GM21576 (cell line): ENCODE measurements at regions not wholly inside any gene's neighbourhood (a gene's known extent, or its start where the extent isn't known, plus 50 kb on each side); places are given as distances from the start of the nearest gene placed in this dataset.

Experiments
- ATAC-seq: cut with Tn5 transposase; IDR thresholded peaks from one replicate; pipeline ENCODE4 v1.9.1; 2021; ENCODE audit warnings: mild to moderate bottlenecking, moderate library complexity; ENCODE audit not compliant: unreplicated experiment

DNA sequence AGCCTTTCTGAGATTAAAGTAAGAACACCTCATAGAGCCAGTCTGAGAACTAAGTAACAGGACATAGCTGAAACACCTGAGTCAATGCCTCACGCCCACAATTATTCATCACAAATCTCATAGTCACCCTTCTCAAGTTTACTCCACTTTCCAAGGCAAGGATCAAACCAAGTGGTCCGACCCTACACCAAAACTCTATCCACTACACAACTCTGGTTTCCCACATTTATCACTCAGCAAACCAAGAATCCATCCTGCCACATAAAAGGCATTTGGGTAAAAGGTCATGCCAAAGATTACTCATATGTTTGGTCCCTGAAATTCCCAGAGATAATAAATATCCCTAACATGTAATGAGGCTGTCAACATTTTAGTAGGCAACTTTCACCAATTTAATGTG lies 144.1 kb downstream of the RPAP3 start:
- no peak for ATAC-seq

GRCh38 chr12:47560415-47560814 lies 145.4 kb downstream of the RPAP3 start:
- ATAC-seq, result no peak

GRCh38 chr12:47558625-47559345 lies 147.0 kb downstream of the RPAP3 start:
- ATAC-seq, result no peak

GRCh38 chr12:47557386-47557785 lies 148.4 kb downstream of the RPAP3 start:
- ATAC-seq, result no peak

DNA sequence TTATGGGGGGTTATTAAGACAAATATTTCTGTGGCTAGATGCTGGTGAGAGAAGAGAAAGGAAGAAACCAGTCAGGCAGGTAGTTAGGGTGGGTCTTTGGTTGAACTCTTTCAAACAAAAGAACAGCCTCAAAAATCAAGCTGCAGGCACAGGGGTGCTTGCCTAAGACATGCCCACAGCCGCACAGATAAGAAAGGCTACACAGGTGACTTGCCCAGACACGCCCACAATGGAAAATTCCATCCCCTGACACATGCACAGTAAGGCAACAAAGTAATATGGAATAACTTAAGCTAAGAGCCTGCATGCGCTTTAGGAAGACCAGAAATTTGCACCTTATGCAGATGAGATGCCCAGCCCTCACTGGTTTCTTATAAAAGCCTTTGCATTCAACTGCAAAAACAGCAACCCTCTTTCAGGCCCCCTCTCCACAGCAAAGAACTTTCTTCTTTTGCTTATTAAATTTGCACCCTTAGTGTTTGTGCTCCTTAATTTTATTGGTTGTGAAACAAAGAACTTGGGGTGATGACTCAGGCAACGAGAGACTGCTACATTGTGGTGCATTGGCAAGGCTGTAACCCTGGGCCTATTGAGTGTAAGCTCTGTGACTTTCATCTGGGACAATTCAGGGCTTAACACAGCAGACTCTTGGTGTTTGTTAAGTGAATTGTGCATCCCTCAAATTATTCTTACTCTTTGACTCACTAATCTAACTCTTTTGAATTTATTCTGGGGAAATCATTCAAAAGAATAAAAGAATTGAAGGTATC lies 149.4 kb downstream of the RPAP3 start:
- no peak for ATAC-seq

GRCh38 chr12:47554046-47554653 lies 151.7 kb downstream of the RPAP3 start:
- no peak for ATAC-seq

DNA sequence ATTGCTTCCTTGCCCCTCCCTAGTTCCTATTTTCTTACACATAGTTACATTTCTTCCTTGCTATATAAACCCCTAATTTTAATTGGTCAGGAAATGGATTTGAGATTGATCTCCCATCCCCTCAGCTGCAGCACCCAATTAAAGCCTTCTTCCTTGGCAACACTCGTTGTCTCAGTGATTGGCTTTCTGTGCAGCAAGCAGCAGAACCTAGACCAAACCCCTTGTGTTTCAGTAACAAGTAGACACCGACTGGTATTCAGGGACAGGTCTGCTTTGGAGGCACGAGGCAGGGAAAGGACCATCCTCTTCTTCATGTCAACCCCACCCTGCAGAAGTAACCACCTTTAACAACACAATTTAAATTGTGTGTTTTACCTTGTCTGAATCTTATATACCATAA lies 152.6 kb downstream of the RPAP3 start:
- no peak for ATAC-seq

- ATAC-seq, result no peak
Observed at GRCh38 chr12:47551426-47551851, 154.4 kb downstream of the RPAP3 start.

DNA sequence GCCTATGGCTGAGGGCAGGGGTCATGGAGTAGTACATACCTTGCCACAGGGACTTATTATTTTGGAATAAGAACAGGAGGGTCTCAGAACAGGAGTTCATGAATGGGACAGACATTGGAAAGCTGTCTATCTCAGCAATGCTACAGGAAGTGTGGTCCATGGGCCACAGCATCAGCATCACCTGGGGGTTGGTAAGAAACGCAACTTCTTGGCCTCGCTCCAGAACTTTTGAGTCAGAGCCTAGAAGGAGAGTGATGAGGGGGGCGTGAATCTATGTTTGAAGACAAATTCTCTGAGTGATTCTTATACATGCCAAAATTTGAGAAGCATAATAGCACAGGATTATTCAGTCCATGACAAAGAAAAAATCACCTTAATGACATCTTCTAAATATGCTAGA lies 156.6 kb downstream of the RPAP3 start:
- no peak for ATAC-seq

GRCh38 chr12:47548401-47548800 lies 157.4 kb downstream of the RPAP3 start:
- no peak for ATAC-seq

DNA sequence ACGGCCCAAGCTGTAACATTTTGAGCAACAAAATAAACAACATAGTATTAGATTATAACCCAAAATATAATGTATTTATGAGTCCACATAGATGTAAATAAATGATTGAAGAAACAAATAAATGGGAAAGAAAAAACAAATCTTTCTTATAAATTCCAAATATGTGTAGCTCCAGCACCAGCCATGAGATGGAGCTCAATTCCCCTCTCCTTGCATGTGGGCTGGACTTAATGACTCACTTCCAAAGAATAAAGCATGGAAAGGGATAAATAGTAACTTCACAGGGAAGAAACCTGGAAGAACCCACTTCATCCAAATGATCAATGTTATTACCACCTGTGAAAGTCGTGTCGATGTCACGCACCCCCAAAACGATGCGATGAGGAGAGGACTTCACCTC lies 158.8 kb downstream of the RPAP3 start:
- ATAC-seq, result no peak

DNA sequence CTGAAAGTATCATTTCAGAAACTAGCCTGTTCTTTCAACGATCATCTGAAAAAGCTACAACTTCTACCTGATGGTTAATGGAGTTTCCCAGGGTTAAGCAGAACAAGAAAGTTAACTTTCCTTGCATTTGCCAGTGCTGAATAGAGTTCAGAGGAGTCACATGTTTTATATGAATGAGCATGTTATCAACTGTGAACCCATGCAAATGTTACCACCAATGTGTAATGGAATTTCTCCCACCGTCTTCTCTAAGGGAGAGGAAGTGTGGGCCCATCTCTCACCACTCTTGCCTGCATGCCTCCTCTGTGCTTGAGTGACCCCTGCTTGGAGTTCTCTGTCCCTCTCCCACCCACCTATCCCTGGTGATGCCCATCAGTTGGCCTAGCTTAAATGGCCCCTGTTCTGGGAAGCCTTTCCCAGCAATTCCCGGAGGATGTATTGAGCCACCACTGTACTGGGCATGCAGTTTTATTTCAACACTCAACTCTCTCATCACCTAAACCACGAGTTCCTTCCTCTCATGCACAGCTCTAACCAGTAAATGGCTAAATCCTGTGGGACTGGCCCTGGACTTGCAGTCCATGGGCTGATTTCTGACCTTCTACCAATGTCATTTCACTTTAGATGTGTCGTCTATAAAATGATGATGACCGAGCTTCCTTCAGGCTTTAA lies 159.8 kb downstream of the RPAP3 start:
- no peak for ATAC-seq

DNA sequence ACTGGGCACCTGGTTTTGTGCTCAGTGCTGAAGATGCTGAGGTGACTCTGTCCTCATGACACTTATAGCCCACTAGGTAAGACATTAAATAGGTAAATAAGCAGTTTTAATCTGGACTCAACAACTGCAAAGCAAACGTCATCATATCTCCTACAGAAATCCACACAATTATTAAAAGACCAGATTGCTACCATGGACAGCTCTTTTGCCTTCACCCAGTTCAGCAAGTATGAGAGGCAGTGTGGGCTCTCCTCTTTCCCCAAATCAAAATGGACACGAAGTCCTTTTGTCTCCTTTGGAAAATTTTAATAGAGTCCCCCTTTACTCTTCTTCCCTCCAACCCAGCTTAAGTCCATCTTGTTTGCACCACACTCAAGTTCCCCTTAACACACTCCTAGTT lies 171.1 kb downstream of the RPAP3 start:
- ATAC-seq, result no peak

DNA sequence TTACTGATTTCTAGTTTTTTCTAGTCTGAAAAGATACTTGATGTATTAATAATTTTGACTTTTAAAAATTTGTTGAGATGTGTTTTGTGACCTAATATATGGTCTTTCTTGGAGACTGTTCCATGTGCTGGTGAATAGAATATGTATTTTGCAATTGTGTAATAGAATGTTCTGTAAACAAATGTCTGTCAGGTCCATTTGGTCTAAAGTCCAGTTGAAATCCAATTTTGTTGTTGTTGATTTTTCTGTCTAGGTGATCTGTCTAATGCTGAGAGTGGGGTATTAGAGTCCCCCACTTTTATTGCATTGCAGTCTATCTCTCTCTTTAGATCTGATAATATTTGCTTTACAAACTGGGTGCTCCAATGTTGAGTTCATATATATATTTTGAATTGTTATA lies 175.8 kb downstream of the RPAP3 start:
- ATAC-seq, result no peak

- ATAC-seq, result no peak
Observed at GRCh38 chr12:47527816-47528215, 178.0 kb downstream of the RPAP3 start.

GRCh38 chr12:47520029-47520428 lies 185.8 kb downstream of the RPAP3 start:
- no peak for ATAC-seq

GRCh38 chr12:47517122-47517521 lies 188.7 kb downstream of the RPAP3 start:
- no peak for ATAC-seq

DNA sequence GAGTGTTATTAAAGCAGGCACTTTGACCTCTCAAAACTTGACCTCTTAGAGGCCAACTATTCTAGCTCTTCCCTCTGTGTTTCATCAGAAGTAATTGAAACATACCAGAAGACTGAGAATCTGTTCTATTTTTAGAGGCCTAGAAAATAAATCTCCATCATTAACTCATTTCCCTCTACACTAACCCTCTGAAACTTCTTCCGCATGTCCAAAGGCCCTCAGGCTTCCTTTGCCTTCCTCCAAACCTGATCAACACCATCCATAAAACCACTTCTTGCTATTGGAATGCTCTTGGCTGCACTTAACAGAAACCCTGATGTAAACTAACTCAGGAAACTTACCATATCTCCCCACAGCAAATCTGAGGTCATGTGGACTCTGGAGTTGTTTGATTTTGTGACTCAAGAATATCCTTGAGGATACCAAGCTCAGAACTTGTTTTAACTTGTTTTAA lies 196.4 kb downstream of the RPAP3 start:
- no peak for ATAC-seq

- no peak for ATAC-seq
Observed at GRCh38 chr12:47507221-47507620, 198.6 kb downstream of the RPAP3 start.

GRCh38 chr12:47504775-47505446 lies 200.9 kb downstream of the RPAP3 start:
- no peak for ATAC-seq

DNA sequence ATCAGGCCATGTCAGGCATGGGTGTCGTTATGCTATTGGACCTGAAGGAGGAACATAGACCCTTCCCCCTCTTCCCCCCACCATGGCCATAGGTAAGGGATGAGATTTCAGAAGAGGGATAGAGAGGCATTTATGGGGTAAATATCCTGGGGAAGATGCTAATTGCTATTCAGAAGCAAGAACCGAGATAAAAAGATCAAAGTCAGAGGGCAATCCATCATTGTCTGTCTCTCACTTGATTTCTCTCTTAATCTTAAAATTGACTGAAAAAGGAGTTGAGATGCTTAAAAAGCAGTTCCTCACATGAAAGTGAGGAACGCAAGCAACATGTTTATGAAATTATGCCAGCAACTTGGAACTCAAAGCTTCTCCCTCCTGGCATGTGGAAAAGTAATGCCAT lies 212.0 kb downstream of the RPAP3 start:
- ATAC-seq, result no peak
